Stimulated activated CD4-positive, alpha-beta T cell treated with anti-CD3 and anti-CD28 coated beads, TNF-alpha, amount 100 ng/mL, for 48 hours (primary cell): ENCODE measurements at regions not wholly inside any gene's neighbourhood (a gene's known extent, or its start where the extent isn't known, plus 50 kb on each side); places are given as distances from the start of the nearest gene placed in this dataset.
"Not testable (repeated sequence)": the region's sequence is repeated elsewhere in the genome, so short reads cannot be mapped to it uniquely, and the experiment has no call there.

Experiments used
- DNase-seq, 3 donors: peaks; one replicate each; pipeline ENCODE4 v3.0.0-alpha.2; 2020; ENCODE audit warnings: low read depth in 3 of 3

DNA sequence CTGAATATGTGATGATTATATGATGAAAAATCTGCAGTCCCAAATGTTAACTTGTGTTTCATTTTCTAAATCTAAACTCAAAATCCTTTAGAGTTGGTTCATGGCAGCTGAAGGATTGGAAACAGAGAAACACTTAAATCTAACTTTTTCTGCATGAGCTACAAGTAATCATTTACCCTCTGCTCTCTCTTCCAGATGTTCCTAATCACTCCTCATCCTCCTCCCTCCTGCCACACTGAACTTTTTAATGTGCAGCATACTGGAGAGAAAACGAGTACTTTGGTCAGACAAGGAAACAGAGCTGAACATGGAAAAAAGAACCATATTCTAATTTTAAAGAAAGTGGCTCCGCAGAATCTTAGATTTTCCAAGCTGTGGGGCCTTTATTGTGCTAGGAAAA lies 321.2 kb upstream of the COL8A1 start:
- DNase-seq: no peak

DNA sequence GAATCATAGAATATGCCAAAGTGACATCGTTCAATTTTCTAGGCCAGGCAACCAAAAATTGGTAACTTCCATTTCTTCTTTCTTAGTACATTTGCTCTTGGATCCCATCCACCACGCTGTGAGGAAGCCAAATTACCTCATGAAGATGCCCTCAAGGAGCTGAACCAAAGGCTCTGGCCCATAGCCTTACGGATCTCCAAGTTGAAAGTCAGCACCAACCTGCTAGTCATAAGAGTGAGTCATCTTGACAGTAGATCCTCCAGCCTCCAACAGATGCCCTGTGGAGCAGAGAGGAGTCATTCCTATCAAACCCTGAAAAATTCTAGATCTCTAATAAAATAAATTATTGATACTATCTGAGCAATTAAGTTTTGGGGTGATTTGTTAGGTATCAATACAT lies 322.5 kb upstream of the COL8A1 start:
- DNase-seq: no peak

DNA sequence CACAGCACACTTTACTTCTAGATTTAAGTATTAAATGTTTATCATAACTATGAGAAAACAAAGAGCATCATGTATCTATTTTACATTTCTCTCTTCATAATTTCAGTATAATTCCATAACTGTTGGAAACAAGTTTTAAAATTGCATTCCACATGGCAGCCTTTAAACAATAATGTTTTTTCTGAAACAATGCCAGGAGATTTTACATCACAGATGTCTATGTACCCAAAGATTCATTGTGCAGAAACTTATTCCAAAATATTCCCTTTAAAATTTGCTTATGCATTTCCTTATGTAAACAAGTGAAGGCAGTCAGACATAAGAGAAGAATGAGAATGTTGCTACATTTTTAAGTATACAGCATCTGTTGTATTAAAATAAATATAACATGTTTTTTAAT lies 324.9 kb upstream of the COL8A1 start:
- DNase-seq: no peak

DNA sequence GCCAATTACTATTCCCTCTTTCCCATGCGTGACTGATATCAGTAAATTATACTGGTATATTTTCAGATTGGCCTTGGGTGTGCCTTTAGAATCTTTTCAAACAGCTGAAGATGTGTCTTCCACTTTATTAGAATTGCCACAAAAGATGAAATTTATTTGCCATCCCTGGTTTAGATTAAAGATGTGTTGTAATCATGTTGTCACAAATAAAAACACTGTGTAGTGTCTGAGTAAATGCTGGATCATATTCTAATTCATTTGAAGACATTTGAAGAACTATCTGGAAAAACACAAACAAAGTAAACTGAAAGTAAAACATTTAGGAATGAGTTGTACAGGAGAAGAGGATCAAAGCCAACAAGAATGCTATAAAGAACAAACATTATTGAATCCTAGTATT lies 339.7 kb upstream of the COL8A1 start:
- DNase-seq: no peak

DNA sequence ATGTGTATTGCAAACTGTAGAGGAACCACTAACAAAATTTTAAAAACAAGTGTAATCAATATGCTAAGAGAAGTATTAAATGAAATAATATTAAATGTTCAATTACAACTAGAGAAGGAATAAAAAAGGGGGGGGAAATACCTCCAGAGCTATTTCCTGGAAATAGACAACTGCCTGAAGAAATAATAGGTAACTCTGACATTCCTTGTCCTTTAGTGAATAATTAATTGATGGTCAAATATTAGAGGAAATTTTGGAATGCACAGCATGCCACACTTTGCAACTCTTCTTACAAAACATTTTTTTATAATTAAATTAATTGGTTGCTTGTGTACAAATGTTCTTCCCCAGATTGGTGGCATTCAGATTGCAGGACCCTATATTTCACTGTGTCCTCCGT lies 342.6 kb upstream of the COL8A1 start:
- no peak for DNase-seq

DNA sequence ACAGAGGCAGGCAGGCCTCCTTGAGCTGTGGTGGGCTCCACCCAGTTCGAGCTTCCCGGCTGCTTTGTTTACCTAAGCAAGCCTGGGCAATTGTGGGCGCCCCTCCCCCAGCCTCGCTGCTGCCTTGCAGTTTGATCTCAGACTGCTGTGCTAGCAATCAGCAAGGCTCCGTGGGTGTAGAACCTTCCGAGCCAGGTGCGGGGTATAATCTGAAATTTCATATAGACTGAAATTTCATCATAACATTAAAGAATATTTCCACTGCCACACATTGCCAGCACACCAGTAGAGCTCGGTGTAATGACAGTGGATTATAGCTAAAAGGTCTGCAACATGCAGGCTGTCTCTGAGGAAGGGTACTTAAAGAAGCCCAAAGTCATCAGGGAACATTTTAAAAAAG lies 344.3 kb upstream of the COL8A1 start:
- not testable (repeated sequence) for DNase-seq

DNA sequence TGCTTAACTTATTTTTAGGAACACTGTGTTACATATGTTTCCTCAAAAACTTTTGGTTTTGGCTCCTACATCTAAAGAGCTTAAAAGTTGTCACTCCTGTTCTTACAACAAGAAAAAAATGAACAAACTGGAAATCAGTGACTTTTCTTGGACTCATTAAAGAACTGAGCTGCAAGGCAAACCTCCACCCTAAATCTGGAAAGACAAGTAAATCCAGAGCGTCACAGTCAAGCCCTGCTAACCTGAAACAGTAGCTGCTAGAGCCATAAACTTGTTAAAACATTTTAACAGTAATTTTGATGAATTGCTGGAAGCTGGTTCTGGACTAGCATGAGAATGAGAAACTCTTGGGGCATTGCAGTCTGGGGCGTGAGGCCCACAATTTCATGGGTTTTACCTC lies 350.5 kb upstream of the COL8A1 start:
- DNase-seq: no peak

DNA sequence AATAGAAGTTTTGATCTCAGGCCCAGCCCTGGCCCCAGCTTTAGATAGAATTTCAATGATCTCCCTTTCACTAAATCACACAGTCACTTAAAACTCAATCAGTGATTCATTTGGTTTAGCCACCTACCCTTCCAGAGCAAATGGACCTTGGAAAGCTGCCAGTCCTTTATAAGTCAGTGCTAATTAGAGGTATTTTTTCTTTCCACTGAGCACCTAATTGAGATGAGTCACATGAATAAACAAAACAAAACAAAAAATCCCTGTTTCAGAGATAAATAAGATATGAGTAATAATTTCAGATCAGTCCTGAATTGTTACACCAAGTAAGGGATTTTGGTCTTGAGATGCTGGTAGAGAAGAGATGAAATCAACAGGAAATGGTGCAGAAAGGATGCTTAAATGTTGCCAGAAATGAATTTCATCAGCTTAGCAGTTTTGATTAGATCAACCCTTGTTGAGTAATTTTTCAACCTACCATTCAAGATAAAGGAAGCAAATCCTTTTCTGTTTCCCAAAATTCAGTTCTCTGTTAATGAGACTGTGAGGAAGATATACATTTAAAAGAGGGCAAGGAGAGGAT lies 352.0 kb upstream of the COL8A1 start:
- DNase-seq: no peak

DNA sequence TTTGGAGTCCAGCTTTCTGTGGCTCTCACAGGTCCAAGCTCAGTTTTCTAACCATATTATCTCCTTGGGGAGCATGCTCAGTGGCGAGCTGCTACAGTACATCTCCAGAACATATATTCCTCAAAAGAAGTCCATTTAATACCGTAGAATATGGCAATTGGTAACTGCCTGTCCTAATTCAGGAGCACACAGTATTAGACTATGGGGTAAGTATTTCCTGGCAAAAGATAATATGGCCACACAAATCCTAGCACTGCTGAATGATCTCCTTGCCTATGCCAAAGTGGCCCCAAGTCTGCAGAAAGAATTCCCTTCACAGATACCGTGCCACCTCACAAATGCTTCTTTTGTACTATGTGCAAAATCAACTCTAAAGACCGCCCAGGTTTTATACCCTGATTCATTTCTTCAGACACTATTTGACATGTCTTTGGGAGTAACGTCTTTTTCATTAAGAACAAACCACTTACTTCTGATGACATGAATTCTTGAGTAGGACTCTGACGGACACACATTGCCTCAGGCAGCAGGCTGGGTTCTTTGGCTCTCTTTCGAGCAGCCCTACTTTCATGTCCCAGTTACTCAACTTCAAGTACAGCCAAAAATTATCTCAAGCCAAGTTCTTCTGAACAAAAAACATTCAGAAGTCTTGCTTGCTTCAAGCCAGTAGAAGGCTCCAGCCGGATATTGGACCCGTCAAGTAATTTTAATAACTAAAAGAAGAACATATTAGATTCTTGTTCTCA lies 368.3 kb upstream of the DCBLD2 start:
- DNase-seq: no peak

DNA sequence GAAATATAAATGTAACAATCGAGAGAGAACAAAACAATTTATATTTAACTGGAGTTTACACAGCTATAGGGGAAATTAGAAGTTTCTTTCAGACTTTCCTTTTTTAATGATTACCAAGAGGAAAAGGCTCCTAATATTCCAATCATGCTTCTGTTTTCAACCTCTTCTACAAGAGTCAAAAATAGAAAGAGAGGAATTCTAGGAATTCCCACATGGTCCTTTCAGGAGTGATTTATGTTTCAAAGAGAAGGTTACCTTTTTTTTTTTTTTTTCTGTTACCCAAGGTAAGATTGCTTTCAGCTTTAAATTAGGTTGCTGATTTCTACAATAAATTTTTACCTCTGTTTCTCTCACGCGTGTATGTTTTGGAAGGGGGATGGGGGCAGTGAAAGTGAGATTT lies 355.3 kb upstream of the DCBLD2 start:
- no peak for DNase-seq

DNA sequence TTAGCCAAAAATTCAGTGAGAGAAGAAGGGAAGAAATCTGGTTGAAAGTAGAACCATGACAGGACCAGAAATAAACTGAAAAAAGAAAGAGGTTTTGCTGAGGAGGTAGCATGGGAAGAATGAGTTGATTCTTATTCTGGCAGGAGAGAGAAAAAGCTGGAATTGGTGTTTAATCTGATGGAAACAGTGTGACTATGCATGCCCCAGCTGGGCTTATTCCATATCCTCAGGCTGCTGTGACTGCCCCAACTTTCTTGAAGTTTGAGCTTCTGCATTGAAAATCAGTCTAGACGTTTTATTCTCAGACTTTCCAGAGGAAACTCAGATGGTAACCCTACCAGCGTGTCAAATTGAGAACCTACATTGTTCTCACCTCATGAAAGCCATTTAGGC lies 352.5 kb upstream of the DCBLD2 start:
- no peak for DNase-seq

DNA sequence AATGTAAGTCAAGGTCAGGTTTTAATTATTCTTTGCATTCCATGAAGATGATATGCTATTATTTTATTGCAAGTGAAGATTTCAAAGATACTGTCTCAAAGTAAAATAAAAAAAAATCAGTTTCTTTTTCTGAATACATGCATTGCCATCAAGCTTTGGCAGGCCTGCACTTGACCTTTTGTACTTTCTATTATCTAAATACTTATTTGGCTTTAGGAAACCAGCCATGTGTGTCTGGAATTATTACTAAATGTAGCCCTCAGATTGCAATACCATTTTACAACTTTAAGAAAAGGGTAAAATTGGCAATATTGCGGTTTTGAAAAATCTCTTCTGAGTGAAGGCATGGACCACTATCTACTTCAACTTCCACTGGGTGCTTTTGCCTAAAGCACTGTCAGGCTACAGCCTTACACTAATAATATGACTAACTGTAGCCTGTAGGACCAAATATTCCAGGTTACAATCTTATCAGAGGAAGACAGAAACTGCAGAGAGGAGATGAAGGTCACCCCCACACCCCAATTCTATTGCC lies 349.4 kb upstream of the DCBLD2 start:
- no peak for DNase-seq

DNA sequence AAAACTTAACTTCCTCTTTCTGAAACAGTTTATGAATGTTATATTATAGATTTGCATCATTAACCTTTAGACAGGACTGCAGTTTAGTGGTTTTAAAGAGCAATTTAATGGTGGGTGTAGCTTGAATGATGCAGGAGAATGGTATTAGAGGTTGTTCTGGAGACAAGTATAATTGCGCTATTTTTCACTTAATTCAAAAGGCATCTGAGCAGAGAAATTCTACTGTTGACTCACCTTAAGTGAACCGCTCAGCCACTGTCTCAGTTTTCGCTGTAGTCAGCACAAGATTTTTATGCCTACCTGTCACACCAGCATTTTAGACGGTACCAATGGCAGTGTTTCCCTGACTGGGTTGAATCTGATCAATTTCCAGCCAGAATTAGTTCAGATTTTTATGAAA lies 348.8 kb upstream of the DCBLD2 start:
- DNase-seq: no peak

DNA sequence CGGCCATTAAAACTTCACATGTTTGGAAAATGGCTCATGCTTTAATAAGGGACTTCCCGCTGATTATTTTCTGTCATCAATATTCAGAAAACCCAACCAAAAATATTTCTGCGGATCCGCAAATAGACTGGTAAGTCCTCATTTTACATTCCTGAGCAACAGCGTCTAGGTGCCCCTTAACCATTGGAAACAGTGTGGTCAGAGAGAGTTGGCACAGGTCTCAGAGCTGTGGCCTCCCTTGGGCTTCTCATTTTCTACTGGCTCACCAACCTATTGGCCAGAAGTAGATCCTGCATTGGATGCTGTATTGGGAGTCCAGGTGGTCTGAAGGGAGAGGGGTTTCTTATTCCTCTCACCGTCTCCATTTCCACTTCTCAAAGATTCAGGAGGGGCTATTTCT lies 348.1 kb upstream of the DCBLD2 start:
- DNase-seq: no peak

DNA sequence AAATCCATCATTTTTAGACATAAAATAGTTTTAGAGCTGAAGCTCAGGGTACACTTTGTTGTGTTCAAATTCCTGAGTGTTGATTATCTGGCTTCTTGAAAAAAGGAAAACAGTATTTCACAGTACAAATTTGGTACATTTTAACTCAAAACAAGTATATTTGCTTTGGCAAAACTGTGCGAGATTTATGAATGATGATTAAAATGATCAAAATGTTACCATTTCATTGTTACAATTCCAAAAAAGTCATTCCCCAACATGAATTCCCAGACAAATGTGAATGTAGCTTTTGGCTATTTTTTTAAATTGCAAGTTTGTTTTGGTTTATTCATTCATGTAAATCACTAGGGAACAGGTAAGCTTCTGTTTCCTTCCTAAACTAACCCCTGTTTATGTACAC lies 347.4 kb upstream of the DCBLD2 start:
- no peak for DNase-seq

DNA sequence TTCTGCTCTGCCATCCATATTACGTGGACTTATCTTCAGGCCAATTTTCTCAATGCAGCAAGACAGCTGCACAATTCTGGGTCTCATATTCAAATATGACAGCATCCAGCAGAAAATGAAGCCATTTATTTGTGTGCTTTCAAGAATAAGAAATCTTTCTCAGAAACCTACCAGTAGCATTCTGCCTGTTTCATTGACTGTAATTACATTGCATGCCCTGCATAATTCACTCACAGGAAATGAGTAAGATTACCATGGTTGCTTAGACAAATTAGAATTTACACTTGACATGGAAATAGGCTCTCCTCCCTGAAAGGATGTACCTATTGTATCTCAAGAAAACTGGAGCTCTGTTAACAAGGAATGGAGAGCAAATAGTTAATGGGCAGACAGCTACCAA lies 346.6 kb upstream of the DCBLD2 start:
- no peak for DNase-seq

DNA sequence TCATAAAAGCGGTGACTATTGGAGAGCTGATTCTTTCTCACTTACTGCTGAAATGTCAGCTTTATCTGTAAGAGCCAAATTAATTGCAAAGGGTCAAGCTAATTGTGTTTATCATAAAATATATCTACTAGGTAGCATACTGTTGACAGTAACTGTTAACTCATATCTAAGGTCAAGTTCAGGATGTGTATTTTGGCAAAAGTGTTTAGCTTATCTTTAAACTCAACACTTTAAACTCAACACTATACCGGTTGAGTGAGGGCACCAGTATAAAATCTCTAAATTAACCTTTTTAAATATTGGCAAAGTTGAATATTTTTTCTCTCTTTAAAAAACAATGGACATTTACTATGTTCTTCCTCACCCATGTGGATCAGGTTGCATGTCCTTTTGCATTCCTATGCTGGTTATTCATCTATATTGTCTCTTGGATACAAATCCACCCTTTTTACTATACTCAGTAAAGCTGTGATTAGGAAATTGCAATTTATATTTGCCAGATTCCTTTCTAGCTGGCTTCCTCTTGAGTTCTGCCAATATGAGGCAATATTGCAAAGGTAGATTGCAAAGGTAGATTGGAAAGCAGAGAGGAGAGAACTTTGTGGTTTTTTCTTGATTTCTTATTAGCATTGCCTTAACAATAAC lies 344.6 kb upstream of the DCBLD2 start:
- DNase-seq: no peak

DNA sequence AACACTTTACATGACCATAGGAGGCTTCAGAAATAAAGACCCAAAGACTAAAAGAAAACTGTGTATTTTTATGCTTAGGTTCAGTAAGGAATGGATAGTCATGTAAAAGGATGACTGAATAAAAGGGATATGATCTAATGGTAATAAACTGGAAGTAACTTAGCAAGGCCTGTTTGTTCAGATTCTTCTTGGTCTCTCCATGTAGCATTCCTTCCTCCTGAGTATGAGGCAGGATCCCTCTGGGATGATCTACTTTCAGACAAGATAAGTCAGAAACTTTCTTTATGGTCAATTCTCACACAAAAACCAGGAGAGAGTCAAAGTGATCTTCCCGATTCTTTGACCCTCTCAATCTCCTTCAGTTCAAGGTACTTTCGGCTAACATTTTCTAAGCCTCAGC lies 340.8 kb upstream of the DCBLD2 start:
- no peak for DNase-seq

DNA sequence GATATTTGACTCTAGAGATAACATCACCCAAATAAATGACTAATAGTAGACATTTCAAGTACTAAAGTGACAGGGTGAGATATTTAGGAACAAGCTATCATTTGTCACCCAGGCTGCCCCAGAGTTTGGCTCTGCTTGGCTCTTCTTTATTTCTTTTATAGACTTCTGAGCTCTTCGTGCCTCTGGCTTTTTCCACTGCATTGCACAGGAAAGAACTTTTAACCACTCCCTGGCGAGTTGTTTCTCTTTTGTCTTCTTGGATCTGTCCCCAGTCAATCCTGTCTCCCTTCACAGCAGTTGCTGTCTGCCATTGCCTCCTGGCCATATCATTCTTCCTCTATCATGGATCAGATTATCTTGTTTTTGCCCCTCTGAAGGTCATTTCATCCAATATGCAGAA lies 339.2 kb upstream of the DCBLD2 start:
- no peak for DNase-seq

DNA sequence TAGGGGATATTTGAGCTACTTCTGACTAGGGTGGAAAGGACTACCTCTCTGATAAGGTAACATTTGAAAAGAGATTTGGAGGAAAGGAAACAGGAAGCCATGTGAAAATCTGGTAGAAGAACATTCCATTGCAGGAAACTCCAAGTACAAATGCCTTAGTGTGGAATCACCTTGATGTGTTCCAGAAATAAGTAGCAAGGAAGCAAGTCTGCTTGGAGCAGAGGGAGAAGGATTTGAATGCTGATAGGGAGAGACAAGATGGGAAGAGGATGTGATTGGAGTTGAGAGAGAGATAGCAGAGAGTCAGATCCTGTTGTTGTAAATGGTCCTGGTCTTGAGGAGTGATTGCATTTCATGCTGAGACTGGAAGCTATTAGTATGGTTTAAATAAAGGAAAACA lies 335.1 kb upstream of the DCBLD2 start:
- no peak for DNase-seq

DNA sequence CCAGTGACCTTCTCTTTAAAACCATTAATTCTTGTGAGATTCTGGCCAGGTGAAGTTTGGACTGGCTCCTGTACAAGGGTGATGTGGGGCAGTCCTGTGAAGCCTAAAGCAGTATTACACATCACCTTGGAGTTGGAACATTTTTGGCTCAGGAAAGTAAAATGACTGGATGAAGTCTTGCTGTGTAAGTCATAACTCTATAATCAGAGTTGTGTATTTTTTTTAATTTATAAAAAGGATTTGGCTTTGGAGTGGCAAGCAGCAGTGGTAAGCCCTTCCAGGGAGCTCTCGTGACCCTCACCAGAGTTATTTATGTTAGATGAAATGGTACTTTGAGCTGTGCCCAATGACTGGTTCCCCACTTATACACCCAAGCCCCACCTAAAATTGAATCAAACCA lies 331.2 kb upstream of the DCBLD2 start:
- no peak for DNase-seq

DNA sequence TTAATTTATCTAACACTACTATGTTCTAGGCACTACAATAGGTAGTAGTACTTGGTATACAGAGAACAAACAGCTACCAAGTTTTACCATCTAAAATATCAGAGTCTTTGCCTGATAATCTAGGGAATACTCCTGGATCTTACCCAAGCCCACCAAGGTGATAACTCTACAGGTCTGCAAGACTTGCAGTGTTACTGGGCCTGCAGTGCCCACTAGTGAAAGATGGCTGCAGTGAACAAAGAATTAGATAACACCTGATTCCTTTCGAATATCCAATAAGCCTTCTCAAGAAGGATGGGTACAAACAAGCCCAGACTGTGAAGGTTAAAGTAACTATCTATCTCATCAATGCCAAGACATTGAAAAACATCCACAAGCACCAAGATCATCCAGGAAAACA lies 317.0 kb upstream of the DCBLD2 start:
- no peak for DNase-seq

DNA sequence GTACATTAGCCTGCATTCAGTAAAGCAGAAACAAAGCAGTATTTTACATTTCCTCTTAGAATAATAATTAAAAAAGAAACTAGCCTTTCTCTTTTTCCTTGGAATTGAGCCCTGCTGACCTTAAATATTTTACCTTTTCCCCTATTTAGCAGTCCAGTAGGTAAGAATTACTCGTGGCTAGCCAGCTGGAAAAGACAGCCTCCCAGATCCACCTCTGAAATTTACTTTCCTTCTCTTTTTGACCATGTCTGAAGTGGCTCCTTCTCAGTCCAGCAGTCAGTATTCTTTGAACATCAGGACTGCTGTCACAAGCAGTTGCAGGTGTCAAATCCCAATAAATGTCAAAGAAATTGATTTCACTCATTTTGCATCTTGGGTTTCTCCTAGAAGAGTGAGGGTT lies 311.5 kb upstream of the DCBLD2 start:
- no peak for DNase-seq
